KBM-7 (cell line): ENCODE measurements at regions not wholly inside any gene's neighbourhood (a gene's known extent, or its start where the extent isn't known, plus 50 kb on each side); places are given as distances from the start of the nearest gene placed in this dataset.

Experiments
- DNase-seq: peaks from one replicate; pipeline ENCODE4 v3.0.0-alpha.2; 2015
- in situ Hi-C: fragments of 300-500 bp; cut with MboI; formaldehyde crosslinking; loops from 2 replicates; pipeline ENCODE4 v1.14.3; 2020; ENCODE audit warnings: low sequenced_read_pairs, low pct_unique_long_range_greater_than_20kb, mixed read lengths

DNA sequence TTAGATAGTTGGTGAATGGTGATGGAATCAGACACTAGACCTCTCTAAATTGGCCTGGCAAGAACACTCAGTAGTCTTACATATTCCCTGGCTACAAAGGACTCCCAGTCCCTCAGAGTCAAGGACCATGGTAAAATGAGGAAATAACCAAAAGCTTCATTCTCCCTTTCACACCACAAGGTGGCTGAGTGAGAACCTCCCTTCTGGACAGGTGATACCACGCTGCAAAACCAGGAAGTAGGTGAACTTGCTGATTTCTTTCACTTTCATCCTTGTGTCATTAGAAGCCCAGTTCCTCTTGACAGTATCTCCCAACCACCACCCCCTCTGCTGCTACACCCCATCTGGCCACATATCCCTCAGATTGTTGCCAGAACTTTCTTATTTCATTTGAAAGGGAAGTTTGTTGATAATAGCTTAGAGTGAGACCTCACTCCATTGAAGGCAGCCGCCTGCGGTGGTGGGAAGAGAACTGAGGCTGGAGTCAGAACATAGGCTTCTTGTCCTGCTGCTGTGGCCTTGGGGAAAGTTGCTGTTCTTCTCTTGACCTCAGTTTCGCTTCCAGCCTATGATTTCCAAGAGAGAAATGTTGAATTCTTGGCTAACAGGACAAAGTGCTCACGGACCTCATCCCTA lies 290.6 kb upstream of the CCL2 start:
- in situ Hi-C loops: no loop called here
- peak; percentile 30 for DNase-seq

GRCh38 chr17:33966410-33967059 lies 288.6 kb upstream of the CCL2 start:
- no peak for DNase-seq
- in situ Hi-C loops: no loop called here

DNA sequence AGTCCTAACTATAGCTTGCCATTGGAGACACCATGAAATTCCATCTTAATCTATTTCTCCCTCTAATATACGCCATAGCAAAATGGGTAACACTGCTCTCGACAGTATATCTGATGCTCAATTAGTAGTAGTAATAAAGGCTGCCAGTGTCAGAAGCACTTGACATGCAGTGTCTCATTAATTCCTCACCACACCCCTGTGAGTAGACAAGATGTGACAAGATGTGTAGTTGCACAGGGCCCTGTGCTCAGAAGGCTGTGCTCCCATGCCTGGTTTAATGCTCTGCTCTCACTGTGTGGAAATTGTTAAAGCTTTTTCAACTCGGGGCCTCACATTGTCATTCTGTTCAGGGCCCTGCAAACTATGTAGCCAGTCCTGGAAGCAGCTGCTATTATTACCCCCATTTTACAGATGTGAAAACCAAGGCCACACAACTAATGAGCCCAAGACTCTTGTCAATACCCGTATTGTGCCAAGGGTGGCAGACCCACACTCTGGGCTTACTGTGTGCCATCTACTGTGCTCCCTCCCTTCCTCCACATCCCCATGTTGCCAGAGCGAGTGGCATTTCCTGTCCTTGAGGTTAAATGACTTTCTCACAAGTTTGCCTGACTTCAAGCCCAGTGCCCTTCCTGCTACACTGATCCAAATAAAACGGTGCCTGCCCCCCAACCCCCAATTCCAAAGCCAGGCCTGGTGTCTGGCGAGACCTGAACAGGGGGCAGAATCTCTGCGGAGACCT lies 287.3 kb upstream of the CCL2 start:
- DNase-seq: no peak
- in situ Hi-C loops: no loop called here

DNA sequence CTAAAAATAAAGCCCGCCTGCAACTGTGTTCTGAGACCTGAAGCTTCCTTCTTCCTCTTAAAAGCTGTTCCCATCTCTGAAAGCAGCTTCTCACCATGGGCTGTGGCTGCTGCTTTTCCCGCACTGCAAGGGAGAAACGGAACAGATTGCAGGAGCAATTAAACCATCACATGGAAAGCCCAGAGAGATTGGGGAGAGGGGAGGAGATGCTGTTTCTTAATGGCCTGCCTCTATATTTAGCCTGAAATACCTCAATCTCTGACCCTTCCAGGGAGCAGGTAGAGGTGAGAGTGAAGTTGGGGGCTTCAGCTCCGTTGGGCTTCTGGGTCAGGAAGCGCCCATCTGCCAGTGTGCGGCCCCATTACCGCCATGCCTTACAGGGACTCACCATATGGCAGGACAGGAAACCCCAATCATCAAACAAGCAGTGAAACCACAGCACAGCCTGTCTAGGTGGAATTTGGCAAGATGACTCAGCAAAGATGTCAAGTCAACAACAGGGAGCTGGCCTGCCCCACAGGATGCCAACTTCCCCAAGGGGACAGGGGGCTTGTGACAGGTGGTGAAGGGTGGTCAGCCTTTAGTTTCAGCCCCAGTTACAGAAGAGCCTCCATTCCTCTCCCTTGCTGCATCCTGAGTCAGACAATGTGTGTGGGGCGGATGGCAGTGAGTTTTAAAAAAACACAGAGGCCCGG lies 286.6 kb upstream of the CCL2 start:
- DNase-seq: peak; percentile 51

DNA sequence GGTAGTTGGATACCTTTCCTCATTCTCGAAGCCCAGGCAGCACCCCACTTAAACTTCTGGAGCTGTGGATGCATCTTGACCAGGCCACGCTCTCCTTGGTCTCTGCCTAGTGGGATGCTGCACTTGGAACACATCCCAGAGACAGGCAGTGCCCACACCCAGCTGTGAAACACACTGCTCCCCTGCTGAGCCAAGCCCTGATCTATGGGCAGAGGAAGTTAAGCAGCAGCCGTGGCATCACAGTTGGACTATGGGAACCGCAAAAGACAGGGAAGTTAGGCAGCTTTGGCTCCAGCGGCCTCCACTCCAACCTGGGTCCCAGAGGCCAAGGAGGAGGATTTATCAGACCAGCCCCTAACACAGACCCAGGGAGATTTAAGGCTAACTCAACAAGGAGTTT lies 284.8 kb upstream of the CCL2 start:
- peak; percentile 9 for DNase-seq
- in situ Hi-C loops: no loop called here

More for the DNA sequence above, 286.6 kb upstream of the CCL2 start:
- in situ Hi-C loops: no loop called here

DNA sequence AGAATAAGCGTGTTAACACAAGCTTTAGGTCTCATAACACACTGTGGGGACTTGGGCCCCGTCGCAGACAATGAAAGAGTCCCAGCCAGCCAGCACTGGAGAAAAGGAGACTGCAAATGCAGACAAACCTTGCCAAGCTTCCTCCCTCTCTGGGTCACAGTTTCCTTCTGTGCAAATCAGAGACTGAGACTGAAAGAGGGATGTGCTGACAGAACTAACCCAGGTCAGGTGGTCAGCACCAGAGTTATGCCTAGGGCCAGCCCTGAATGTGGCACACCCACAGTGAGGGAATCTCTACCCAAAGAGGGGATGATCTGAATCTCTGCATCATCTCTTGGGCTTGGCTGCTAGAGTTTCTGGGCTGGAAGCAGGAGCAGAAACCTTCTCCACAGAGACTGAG lies 282.3 kb upstream of the CCL2 start:
- DNase-seq: no peak
- in situ Hi-C loops: no loop called here

DNA sequence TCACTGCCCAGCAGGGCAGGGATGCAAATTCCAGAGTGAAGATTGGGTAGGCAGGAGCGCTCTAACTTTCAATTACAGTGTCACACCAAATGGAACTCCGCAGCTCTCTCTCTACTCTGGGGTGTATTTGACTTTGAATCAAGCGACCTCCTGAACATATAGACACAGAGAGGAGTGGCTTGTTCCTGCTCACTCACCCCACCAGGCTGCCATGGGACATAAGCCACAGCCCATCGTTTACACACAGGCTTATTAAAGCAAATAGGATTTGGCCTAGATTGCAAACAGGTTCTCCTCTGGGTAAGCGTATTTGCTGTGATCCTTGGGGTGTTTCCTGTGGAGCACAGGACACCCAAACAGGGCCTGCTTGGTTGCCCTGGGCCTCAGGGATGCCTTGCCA lies 281.6 kb upstream of the CCL2 start:
- no peak for DNase-seq
- in situ Hi-C loops: no loop called here

GRCh38 chr17:33974276-33974675 lies 280.8 kb upstream of the CCL2 start:
- DNase-seq: no peak
- in situ Hi-C loops: no loop called here

- DNase-seq: no peak
Measured at GRCh38 chr17:33976831-33977230, 278.3 kb upstream of the CCL2 start.

DNA sequence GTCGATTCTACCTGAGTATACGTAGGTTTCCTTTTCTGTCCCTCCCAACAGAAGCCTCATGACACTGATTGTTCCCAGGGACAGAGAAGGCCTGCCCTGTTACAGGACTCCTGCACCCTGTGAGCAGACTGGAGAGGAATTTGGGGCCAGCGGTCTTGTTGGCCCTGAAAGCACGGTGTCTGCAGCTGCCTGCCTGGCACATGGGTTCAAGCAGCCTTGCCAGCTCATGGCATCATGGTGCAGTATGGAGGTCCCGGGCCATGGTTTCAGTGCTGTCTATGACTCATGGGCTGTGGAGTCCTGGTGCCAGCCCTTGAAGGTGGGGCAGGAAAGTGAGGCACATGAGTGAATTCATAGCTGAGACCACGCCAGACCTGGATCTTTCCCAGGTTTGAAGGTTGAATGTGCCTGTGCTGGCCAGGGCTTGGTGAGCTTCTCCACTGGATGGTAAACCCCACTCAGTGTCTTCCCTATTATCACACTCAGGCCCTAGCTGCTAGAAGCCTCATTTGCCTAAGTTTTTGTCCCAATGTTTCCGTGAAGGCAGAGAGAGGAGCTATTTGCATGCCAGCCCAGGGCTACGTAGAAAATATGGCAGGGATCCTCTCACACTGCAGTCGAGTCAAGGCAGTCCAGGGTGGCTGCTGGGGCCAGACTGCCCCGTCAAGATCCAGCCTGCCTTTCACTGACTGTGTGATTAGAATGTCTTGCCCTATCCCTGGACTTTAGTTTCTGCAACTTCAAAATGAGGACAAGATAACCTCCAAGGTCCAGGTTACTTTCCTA lies 277.2 kb upstream of the CCL2 start:
- in situ Hi-C loops: no loop called here
- DNase-seq: no peak

More at GRCh38 chr17:33976831-33977230, 278.3 kb upstream of the CCL2 start:
- in situ Hi-C loops: no loop called here

DNA sequence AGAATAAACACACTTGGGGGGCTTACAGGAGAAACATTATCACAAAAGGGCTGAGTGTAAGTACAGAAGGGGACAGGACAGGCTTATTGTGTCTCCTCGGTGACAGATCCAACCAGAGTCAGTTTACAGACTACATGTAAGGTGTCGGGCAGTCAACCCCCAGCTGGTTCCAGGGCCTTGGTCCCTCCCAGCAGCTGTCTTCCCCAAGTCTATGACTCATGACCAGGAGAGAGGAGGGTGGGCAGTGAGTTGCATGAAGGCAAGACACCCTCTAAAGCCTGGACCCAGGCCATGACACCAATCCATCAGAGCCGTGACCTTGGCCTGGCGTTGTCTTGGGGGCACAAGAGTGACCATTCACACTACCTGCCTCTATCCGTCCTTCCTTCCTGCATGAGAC lies 276.2 kb upstream of the CCL2 start:
- no peak for DNase-seq
- in situ Hi-C loops: no loop called here

DNA sequence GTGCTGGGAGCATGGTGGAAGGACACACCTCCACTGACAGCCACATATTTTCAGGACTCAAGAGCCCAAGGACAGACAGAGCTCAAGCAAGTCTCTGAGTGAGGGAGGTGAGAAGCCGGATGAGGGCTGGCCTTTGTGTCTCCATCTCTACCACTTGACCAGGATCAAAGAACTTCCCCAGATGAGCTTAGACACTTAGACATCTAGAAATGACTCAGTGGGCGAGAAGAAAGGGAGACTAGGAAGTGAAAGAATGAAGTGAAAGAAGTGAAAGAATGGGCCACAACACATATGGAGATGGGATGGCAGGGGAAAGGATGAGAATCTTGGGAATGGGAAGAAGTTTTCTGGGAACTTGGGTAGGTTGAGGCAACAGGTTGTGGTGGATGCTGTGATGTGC lies 274.9 kb upstream of the CCL2 start:
- DNase-seq: no peak

GRCh38 chr17:33981711-33982601 lies 273.1 kb upstream of the CCL2 start:
- peak; percentile 3 for DNase-seq
- in situ Hi-C loops: no loop called here

More for the DNA sequence above, 274.9 kb upstream of the CCL2 start:
- in situ Hi-C loops: no loop called here

GRCh38 chr17:33982909-33983308 lies 272.2 kb upstream of the CCL2 start:
- no peak for DNase-seq
- in situ Hi-C loops: no loop called here

GRCh38 chr17:33983824-33984574 lies 271.1 kb upstream of the CCL2 start:
- DNase-seq: no peak
- in situ Hi-C loops: no loop called here

GRCh38 chr17:33986088-33986487 lies 269.0 kb upstream of the CCL2 start:
- in situ Hi-C loops: no loop called here

GRCh38 chr17:33986566-33986965 lies 268.5 kb upstream of the CCL2 start:
- DNase-seq: no peak
- in situ Hi-C loops: no loop called here

More at GRCh38 chr17:33986088-33986487, 269.0 kb upstream of the CCL2 start:
- no peak for DNase-seq
